Ammon's horn (tissue), 1 donor: ENCODE measurements at regions not wholly inside any gene's neighbourhood (a gene's known extent, or its start where the extent isn't known, plus 50 kb on each side); places are given as distances from the start of the nearest gene placed in this dataset.

ENCODE experiments used
- DNase-seq: peaks from one replicate; pipeline ENCODE4 v3.0.0-alpha.2; 2016; ENCODE audit warnings: low spot score

- no peak for DNase-seq
Measured at GRCh38 chr21:26739189-26739588, 106.0 kb downstream of the ADAMTS1 start.

DNA sequence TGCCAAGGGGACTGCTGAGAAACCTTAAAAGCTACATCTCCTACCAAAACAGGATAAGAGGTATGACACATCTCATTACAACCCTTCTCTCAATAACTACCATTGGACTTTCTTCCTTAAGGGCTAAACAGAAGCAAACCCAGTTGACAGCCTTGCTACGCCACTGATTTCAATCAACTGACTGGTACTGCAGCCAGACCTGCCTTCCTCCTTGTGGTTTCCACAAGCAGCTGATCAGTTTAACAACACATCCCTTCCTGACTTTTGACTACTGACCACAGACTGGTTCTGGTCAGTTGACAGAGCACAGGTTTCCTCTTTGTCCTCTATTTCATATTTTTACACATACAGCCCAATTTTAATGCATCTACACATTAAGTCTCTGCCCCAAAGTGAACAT is 108.8 kb downstream of the ADAMTS1 start:
- DNase-seq, result peak; percentile 25

- peak; percentile 59 for DNase-seq
Measured at GRCh38 chr21:26732432-26733221, 112.6 kb downstream of the ADAMTS1 start.

DNA sequence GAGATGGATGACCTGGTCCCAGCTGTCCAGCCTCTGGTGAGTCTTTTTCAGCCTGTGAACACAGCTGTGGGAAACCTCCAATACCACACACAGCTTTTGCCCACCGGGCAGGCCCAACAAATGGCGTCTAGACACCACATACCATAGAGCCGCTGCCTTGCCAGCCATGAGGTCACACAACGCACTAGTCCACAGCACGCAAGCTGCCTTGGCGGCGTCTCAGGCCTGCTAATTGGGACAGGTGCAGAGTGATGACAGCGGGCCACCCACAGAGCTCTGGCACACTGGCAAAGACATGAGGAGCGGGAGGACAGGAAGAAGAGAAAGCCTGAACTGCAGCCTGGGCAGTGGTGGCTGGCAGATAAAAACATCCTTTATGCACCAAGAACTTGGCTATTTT is 125.5 kb downstream of the ADAMTS1 start:
- no peak for DNase-seq

DNA sequence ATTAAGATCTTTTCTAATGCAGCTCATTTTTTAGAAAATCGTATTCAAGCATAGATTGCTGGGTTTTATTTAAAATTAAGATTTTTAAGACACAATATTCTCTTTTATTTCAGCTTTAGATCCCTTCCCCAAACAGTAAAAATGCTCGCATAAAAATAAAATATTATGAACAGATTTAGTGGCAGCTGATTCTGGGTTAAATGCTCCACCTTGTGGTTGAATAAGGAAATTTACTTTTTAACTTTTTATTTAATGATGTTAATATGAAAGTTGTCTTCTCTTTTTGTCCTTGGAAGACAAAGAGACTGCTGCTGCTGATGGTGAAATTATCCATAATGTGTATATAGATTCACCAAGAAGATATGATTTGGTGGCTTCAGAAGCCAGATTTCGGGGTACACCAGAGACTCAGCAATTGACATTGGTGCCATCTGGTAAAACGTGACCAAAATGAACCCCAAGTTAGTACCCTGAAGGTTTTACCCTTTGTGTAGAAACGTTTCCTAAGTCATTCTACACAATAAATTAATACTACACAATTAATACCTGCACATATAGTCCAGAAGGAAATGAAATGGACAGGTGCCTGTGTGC is 128.0 kb downstream of the ADAMTS1 start:
- DNase-seq, result no peak

- DNase-seq, result peak; percentile 82
Measured at GRCh38 chr21:26715878-26716506, 129.2 kb downstream of the ADAMTS1 start.

GRCh38 chr21:26715116-26715515 is 130.1 kb downstream of the ADAMTS1 start:
- DNase-seq, result no peak

DNA sequence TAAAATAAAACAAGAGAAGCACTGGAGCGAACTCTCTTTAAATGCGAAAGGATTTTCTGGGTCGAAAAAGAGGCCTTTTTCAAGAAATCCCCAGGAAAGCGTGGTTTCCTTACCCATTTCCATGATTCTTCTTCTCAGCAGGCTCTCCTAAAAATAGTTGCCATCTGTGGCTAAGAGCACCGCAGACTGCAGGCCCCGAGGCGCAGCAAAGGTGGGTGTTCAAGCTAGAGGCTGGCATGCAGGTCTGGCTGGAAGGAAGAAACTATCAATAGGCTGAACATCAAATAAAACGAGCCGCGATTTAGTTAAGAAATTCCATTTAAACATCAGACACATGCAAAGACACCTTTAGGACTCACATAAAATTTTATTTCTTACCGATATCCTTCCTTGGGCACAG is 135.1 kb downstream of the ADAMTS1 start:
- no peak for DNase-seq

DNA sequence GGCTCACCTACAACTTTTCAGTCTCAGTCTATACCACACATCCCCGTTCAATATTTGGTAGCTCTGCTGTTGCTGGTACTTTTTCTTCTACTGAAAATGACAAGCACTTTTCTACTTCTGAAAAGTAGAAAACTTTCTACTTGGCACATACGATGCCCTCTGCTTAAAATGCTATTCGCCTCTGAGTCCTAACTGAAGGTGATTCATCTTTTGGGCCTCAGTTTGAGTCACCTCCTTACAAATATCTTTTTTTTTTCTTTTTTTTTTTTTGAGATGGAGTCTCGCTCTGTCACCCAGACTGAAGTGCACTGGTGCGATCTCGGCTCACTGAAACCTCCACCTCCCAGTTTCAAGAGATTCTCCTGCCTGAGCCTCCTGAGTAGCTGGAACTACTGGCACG is 136.0 kb upstream of the CYYR1 start:
- DNase-seq, result no peak

DNA sequence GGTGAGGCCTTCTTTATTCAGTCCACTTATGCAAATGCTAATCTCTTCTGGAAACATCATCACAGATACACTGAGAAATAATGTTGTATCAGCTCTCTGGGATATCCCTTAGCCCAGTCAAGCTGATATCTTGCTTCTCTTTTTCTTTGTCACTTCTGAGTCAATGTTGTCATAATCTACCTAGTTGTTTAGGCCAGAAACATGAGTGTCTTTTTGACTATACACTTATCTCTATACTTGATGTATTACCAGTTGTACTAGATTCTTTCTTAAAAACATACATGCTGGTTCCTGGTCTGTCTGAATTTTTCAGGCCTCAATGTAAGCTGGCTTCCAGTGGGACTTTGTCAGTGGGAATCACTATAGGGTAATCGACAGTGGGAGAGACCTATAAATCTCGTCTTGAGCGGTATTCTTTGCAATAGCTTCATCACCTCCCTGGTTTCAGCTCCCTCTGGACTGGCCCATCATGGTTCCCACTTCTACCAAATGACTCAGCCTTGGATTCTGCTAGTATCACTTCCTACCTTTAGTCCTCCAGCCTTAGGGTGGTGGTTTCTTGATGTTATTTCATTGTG is 135.2 kb upstream of the CYYR1 start:
- no peak for DNase-seq

- DNase-seq, result no peak
Measured at GRCh38 chr21:26707246-26707645, 134.2 kb upstream of the CYYR1 start.

- no peak for DNase-seq
Measured at GRCh38 chr21:26698416-26698815, 125.3 kb upstream of the CYYR1 start.

- no peak for DNase-seq
Measured at GRCh38 chr21:26691416-26691815, 118.3 kb upstream of the CYYR1 start.

DNA sequence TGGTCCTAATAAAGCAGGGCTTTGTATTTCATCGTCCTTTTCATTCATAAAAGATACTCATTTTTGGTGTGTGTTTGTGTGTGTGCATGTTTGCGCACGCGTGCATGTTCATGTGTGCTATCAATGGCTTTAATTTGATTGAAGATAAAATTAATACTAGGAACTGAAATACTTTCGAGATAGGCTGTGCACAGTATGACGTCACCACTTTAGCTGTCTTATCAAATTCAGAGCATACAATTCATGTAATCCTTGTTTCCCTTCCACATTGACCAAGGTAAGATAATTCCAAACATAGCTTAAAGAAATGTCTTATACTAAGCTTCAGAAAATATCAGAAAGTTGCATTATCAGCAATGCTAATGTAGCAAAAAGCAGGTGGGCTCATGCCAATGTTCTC is 113.6 kb upstream of the CYYR1 start:
- no peak for DNase-seq

DNA sequence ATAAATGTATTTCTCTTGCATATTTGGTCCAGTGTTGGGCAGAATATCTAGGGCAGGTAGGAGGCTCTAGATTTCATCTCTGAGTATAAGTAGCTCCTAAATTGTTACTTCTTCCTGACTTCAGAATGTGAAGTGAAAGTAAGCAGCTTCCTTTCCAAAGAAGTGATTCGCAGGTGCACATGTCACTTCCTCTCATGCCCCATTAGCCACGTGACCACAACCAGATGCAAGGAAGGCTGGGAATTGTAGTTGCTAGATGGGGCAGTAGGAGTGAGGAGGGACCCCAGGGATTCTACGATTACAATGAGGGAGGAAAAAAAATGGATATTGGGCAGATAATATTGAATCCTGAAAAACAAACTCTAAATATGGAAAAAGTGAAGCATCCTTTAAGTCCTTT is 113.2 kb upstream of the CYYR1 start:
- peak; percentile 4 for DNase-seq

- no peak for DNase-seq
Measured at GRCh38 chr21:26684889-26685288, 111.8 kb upstream of the CYYR1 start.

DNA sequence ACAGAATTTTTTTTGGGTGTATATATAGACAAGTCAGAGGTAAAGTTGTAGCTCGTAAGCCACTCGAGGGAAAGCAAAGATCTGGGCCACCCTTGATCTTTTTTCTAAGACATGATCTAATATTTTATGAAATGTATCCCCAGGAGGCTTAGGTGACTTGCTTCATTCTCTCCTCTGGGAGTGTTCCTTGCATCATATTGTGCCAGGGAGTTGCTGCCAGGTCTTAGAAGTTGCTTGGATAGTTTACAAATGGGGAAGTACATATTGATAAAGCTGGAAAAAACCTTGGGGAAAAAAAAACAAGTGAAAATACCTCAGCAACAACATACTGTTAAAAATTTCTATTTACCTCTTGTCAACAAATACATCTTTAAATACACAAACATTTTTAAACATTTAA is 110.9 kb upstream of the CYYR1 start:
- no peak for DNase-seq

DNA sequence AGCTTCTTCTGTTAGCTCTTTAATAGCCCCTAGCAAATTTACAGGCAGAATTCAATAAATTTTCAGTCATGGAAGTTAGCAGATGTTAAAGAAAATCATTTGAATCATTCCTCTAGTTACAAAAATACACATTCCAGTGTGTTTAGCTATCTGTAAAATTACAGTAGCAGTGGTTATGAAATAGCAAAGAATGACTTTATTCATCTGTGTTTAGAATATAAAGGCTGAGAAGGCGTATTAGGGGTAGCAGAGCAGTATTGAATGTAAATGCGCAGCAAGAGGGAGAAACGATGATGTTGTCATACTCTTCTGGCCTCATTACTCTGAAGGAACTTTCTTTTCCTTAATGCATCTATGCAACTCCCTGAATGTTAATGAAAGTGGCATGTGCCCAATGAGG is 106.2 kb upstream of the CYYR1 start:
- DNase-seq, result no peak

- no peak for DNase-seq
Measured at GRCh38 chr21:26674323-26674722, 101.2 kb upstream of the CYYR1 start.

DNA sequence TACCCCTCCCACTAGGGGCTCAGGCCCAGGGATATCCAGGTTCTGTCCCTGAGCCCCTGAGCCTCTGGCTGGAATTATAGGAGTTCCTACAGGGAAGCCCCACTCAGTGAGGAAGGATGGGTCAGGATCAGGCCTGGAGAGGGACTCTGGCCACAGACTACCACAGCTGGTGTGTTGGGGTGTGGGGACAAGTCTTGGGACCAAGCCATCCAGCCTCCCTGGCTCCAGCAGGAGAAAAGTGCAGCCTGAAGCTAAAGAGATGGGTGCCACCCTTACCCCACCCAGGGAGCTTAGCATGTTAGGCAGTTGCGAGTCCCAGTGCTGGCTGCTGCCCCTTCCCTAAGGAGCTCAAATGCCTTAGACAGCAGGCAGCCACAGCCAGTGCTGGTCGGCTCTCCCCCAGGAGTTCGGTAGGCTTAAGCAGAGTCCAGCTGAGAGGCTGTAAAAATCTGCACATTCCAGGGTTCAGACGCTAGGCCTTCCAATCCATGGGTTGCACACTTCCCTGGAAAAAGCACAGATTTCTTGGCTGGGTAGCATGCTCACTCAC is 96.2 kb upstream of the CYYR1 start:
- DNase-seq, result no peak

DNA sequence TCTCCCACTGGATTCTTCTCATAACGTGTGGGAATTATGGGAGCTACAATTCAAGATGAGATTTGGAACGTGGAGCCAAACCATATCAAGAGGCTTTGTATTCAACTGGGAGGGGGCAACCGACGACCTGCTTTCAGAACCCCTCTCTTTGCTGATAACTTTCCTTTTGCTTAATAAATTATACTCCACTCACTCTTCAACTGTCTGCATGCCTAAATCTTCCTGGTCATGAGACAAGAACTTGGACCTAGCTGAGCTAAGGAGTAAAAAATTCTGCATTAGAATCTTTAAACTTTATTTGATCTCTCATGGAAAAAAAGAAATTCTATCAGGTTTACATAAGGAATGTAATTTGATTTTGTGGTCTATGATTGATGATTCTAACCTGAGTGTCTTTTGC is 86.7 kb upstream of the CYYR1 start:
- no peak for DNase-seq

GRCh38 chr21:26659182-26659581 is 86.1 kb upstream of the CYYR1 start:
- no peak for DNase-seq

DNA sequence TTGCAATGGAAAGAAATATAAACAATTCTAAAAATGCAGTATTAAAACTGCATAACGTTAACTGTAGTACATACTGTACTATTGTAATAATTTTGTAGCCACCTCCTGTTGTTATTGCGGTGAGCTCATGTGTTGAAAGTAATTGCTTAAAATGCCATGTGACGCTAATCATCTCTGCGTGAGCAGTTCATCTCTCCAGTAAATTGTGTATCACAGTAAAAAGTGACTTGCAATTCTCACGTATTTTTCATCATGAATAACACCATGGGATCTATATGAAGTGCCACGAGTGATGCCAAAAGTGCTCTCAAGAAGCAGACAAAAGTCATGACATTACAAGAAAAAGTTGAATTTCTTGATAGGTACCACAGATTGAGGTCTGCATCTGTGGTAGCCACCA is 82.4 kb upstream of the CYYR1 start:
- DNase-seq, result no peak
